ENCODE measurements at regions not wholly inside any gene's neighbourhood (a gene's known extent, or its start where the extent isn't known, plus 50 kb on each side); places are given as distances from the start of the nearest gene placed in this dataset.

DNA sequence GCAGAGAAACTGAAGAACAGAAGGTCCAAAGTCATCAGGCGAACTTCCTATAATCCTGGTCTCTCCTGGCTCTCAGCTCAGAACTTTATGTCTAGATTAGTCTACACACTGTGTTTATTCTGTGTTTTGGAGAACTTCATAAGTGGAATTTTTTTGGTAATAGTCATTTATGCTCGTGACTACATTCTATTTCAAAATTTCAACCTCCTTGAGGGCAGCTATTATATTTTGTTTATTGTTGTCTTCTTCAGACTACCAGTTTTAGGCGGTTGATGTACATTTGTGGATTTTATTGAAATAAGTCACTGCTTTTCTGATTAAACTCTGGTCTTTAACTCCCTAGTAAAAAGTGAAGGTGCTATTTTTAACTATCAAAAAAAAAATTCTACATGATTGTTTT lies 816.6 kb downstream of the SATB2 start:
- no peaks in the 10 kb centered on the region for H3K27me3 ChIP-seq
- H3K36me3 ChIP-seq, result no peaks in the 10 kb centered on the region
- intact Hi-C loops (cut with DNase I; ENCODE audit: low total_unique reads), result no loop called here
- H3K4me1 ChIP-seq, result no peaks in the 10 kb centered on the region
- TF ChIP-seq, protein P1, sequence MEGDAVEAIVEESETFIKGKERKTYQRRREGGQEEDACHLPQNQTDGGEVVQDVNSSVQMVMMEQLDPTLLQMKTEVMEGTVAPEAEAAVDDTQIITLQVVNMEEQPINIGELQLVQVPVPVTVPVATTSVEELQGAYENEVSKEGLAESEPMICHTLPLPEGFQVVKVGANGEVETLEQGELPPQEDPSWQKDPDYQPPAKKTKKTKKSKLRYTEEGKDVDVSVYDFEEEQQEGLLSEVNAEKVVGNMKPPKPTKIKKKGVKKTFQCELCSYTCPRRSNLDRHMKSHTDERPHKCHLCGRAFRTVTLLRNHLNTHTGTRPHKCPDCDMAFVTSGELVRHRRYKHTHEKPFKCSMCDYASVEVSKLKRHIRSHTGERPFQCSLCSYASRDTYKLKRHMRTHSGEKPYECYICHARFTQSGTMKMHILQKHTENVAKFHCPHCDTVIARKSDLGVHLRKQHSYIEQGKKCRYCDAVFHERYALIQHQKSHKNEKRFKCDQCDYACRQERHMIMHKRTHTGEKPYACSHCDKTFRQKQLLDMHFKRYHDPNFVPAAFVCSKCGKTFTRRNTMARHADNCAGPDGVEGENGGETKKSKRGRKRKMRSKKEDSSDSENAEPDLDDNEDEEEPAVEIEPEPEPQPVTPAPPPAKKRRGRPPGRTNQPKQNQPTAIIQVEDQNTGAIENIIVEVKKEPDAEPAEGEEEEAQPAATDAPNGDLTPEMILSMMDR (IDR thresholded peaks at IDR 0.05), result no peak
- TF ChIP-seq EP300 (IDR thresholded peaks at IDR 0.05) (no peak), POLR2AphosphoS5 (IDR thresholded peaks at IDR 0.05) (no peak), POLR2A (IDR thresholded peaks at IDR 0.05) (no peak)
- no peak for DNase-seq
- H3K9me3 ChIP-seq, result no peaks in the 10 kb centered on the region
- H3K4me3 ChIP-seq, result no peak overlapping the region
- H3K27ac ChIP-seq, result no peak overlapping the region
- WGBS, 5 donors, result 61 to 79% (median 75%) methylated on average over 3 of the region's 3 CpGs

DNA sequence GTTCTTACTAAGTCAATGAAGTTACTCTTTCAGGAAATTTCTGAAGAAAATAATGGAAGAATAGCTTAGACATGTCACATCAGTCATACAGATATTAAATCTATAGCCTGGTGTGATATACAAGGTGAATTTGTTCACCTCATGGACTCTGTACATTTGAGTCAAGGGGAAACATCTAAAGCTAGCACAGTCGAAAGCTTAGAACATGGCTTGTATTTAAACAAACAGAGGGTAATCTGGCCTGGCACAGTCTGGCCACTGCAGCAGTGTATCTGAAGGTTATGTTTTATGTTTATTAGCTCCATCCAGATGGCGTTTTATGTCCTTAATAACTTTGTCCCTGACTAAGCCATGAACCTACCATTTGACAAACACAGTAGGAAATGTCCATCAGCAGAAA lies 817.3 kb downstream of the SATB2 start:
- Histone ChIP-seq H3K4me1 (no peaks in the 10 kb centered on the region), H3K27me3 (no peaks in the 10 kb centered on the region), H3K4me3 (no peak overlapping the region), H3K9me3 (no peaks in the 10 kb centered on the region), H3K27ac (no peak overlapping the region), H3K36me3 (no peaks in the 10 kb centered on the region)
- no peak for DNase-seq
- TF ChIP-seq EP300 (IDR thresholded peaks at IDR 0.05), result no peak
- TF ChIP-seq, protein P1 (IDR thresholded peaks at IDR 0.05), result no peak
- no peak for TF ChIP-seq POLR2AphosphoS5 (IDR thresholded peaks at IDR 0.05)
- no peak for TF ChIP-seq POLR2A (IDR thresholded peaks at IDR 0.05)
- intact Hi-C loops (cut with DNase I; ENCODE audit: low total_unique reads), result no loop called here
- WGBS, 5 donors, result 41 to 55% (median 51%) methylated on average over 2 of the region's 2 CpGs

DNA sequence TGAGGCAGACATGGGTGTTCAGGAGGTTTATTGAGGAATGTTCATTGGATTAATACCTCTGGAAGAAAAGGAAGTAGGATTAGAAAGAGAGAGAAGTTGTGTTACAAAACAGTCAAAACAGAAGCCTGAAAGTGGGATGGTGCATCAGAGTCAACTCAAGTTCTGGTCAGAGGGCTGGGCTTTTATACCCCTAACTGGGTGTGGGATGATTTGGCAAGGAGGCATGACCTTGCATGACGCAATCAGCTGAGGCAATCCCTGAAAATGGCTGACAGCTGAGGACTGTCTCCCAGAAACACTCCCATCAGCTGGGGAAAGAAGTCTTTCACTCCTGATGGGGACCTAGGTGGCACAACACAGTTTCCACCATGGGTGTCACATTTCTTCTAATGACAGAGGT lies 818.2 kb downstream of the SATB2 start:
- WGBS, 5 donors, result 52 to 85% (median 82%) methylated on average over 1 of the region's 1 CpG
- H3K4me1 ChIP-seq, result no peaks in the 10 kb centered on the region
- no peak for TF ChIP-seq EP300 (IDR thresholded peaks at IDR 0.05)
- TF ChIP-seq POLR2AphosphoS5 (IDR thresholded peaks at IDR 0.05), result no peak
- TF ChIP-seq, protein P1 (IDR thresholded peaks at IDR 0.05), result no peak
- no peak for TF ChIP-seq POLR2A (IDR thresholded peaks at IDR 0.05)
- H3K27ac ChIP-seq, result no peak overlapping the region
- no peaks in the 10 kb centered on the region for H3K9me3 ChIP-seq
- no peaks in the 10 kb centered on the region for H3K27me3 ChIP-seq
- DNase-seq, result no peak
- intact Hi-C loops (cut with DNase I; ENCODE audit: low total_unique reads), result no loop called here
- H3K36me3 ChIP-seq, result no peaks in the 10 kb centered on the region
- H3K4me3 ChIP-seq, result no peak overlapping the region

DNA sequence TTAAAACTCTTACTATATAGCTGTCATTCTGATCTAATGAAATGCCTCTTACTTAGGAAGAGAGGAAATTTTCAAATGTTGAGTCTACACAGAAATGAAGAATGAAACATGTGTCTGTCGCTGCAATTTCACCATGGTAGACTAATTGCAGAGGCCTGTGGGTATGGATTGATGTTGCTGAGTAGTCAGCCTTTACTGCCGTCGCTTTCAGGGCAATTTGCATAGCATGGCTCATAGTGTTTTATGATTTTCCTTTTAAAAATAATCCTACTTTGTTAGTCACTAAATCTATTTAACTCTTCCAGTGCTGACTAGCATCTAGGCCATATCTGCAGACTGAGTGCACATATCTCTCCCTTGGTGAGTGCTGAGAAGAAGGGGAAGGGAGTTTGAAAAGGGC lies 819.2 kb downstream of the SATB2 start:
- H3K36me3 ChIP-seq, result no peaks in the 10 kb centered on the region
- DNase-seq, result no peak
- whole genome bisulfite sequencing, 5 donors, result 47 to 64% (median 54%) methylated on average over 3 of the region's 3 CpGs
- no peaks in the 10 kb centered on the region for H3K27me3 ChIP-seq
- intact Hi-C loops (cut with DNase I; ENCODE audit: low total_unique reads), result no loop called here
- H3K9me3 ChIP-seq, result no peaks in the 10 kb centered on the region
- no peak overlapping the region for H3K4me3 ChIP-seq
- TF ChIP-seq POLR2AphosphoS5 (IDR thresholded peaks at IDR 0.05), result no peak
- TF ChIP-seq EP300 (IDR thresholded peaks at IDR 0.05), result no peak
- TF ChIP-seq, protein P1 (IDR thresholded peaks at IDR 0.05), result no peak
- no peak for TF ChIP-seq POLR2A (IDR thresholded peaks at IDR 0.05)
- H3K4me1 ChIP-seq, result no peaks in the 10 kb centered on the region
- H3K27ac ChIP-seq, result no peak overlapping the region

All from stomach (tissue), 8 donors.